Stomach (tissue), 4 donors: ENCODE measurements at regions not wholly inside any gene's neighbourhood (a gene's known extent, or its start where the extent isn't known, plus 50 kb on each side); places are given as distances from the start of the nearest gene placed in this dataset.

Experiments used
- POLR2AphosphoS5 ChIP-seq, 3 donors: sonication (generic); formaldehyde crosslinking; IDR thresholded peaks; one replicate each; pipeline ENCODE4 v1.6.1; 2016; ENCODE audit warnings: antibody characterized with exemption in 3 of 3
- TF ChIP-seq, protein P1 (sequence below), 7 experiments: fragments of 450-650 bp in 4 of 7; fragments of 200-600 bp in 3 of 7; sonication (generic) in 3 of 7; IDR thresholded peaks; one replicate each; pipeline ENCODE4 v1.5.1; 2016 to 2019; ENCODE audit warnings: antibody characterized with exemption in 7 of 7, control low read depth in 2 of 7, mild to moderate bottlenecking in 1 of 7

DNA sequence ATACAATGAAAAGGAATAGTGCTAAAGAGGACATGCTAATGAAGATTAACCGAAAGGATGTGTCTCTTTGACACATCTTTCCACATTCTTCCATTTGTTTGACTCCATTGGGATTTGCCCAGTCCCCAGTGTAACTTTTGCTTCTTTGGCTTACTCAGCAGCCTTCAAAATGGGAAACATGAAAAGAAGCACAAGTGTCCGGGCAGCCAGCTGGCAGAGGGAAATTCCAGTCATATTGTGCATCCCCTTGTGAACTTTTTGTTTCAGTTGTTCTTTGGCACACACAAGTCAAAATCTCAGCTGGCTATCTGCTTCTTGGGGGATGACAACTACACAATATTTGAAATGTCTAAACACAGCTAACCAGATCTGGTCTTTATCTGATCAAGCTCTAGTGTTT is 157.4 kb downstream of the OGFRL1 start:
- no peak for TF ChIP-seq POLR2AphosphoS5 (IDR thresholded peaks at IDR 0.05)
- TF ChIP-seq, protein P1, sequence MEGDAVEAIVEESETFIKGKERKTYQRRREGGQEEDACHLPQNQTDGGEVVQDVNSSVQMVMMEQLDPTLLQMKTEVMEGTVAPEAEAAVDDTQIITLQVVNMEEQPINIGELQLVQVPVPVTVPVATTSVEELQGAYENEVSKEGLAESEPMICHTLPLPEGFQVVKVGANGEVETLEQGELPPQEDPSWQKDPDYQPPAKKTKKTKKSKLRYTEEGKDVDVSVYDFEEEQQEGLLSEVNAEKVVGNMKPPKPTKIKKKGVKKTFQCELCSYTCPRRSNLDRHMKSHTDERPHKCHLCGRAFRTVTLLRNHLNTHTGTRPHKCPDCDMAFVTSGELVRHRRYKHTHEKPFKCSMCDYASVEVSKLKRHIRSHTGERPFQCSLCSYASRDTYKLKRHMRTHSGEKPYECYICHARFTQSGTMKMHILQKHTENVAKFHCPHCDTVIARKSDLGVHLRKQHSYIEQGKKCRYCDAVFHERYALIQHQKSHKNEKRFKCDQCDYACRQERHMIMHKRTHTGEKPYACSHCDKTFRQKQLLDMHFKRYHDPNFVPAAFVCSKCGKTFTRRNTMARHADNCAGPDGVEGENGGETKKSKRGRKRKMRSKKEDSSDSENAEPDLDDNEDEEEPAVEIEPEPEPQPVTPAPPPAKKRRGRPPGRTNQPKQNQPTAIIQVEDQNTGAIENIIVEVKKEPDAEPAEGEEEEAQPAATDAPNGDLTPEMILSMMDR (IDR thresholded peaks at IDR 0.05): no peak
